ENCODE measurements at regions not wholly inside any gene's neighbourhood (a gene's known extent, or its start where the extent isn't known, plus 50 kb on each side); places are given as distances from the start of the nearest gene placed in this dataset.

DNA sequence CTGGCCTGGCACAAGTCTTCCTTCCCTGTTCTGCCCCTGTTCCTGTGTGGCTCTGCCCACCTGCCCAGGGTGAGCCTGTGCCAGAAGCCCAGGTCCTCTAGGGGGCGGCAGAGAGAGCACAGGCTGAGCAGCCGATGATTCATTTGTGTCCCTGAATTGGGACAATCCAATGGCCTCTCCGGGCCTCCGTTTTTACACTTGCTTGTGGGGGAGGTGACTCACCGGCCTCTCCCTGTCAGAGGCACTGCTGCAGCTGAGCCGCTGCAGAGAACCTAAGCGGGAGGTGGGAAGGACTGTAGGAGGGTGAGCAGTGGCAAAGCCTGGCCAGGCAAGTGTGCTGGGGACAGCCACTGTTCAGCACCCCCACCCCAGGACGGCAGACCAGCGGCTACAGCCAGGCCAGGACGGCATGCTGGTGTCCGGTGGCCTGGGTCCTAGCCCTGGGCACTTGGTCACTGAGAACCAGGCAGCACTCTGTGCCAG is 65.2 kb upstream of the LMO1 start (continued):
- peak; percentile 44; the same call in 1 of the 2 replicates for TF ChIP-seq ATF3 (IDR thresholded peaks at IDR 0.05; ENCODE audit: insufficient read depth, low read depth, low read length)
- TF ChIP-seq BRCA1 (IDR thresholded peaks at IDR 0.05; ENCODE audit: low read depth, low read length) = no peak
- peak; percentile 55 to 68 for TF ChIP-seq RAD21 (IDR thresholded peaks at IDR 0.05 in 1 of 2, conservative IDR thresholded peaks at IDR 0.05 in 1 of 2; ENCODE audit: low read depth in 2 of 2, low read length in 2 of 2)
- TF ChIP-seq CEBPB (IDR thresholded peaks at IDR 0.05; ENCODE audit: low read depth, low read length) = no peak
- TF ChIP-seq EGR1 (IDR thresholded peaks at IDR 0.05; ENCODE audit: borderline replicate concordance, low read depth, low read length) = 0 out of 2 replicates have a peak, but pooled peaks have one; percentile 42
- TF ChIP-seq GABPA (IDR thresholded peaks at IDR 0.05; ENCODE audit: borderline replicate concordance, insufficient read depth, low read length) = peak; percentile 68; the same call in 1 of the 2 replicates
- TF ChIP-seq YY1 (IDR thresholded peaks at IDR 0.05; ENCODE audit: low read depth, low read length) = peak; percentile 63; the same call in 1 of the 2 replicates
- TF ChIP-seq MAFK (IDR thresholded peaks at IDR 0.05; ENCODE audit: low read depth, low read length) = no peak
- peak; percentile 43; the same call in 1 of the 2 replicates for TF ChIP-seq JUN (IDR thresholded peaks at IDR 0.05; ENCODE audit: low read depth, low read length)
- TF ChIP-seq CBX8 (IDR thresholded peaks at IDR 0.05; ENCODE audit: borderline replicate concordance, low read depth, low read length) = no peak
- TF ChIP-seq RXRA (IDR thresholded peaks at IDR 0.05; ENCODE audit: insufficient read depth, low read depth, low read length) = no peak
- TF ChIP-seq SAP30 (IDR thresholded peaks at IDR 0.05; ENCODE audit: insufficient read depth, insufficient replicate concordance, low read length) = no peak
- peak; percentile 6; the same call in 1 of the 2 replicates for TF ChIP-seq CREB1 (IDR thresholded peaks at IDR 0.05)
- TF ChIP-seq BACH1 (IDR thresholded peaks at IDR 0.05; ENCODE audit: low read length) = no peak
- TF ChIP-seq, protein P1, sequence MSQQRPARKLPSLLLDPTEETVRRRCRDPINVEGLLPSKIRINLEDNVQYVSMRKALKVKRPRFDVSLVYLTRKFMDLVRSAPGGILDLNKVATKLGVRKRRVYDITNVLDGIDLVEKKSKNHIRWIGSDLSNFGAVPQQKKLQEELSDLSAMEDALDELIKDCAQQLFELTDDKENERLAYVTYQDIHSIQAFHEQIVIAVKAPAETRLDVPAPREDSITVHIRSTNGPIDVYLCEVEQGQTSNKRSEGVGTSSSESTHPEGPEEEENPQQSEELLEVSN (IDR thresholded peaks at IDR 0.05) = no peak
- TF ChIP-seq POLR2AphosphoS5 (IDR thresholded peaks at IDR 0.05; ENCODE audit: low read depth, low read length) = no peak
- no peak for TF ChIP-seq HDAC6 (IDR thresholded peaks at IDR 0.05; ENCODE audit: low read depth, low read length)
- TF ChIP-seq CHD1 (IDR thresholded peaks at IDR 0.05; ENCODE audit: low read depth, low read length) = no peak
- no peak for TF ChIP-seq BCL11A (IDR thresholded peaks at IDR 0.05; ENCODE audit: low read depth in 2 of 2, low read length in 2 of 2)
- TF ChIP-seq RBBP5 (IDR thresholded peaks at IDR 0.05; ENCODE audit: borderline replicate concordance, low read depth, low read length) = no peak
- TF ChIP-seq POLR2A (IDR thresholded peaks at IDR 0.05; ENCODE audit: control extremely low read depth in 1 of 2, low read depth in 2 of 2, low read length in 2 of 2) = no peak
- TF ChIP-seq CTCF (IDR thresholded peaks at IDR 0.05; ENCODE audit: control extremely low read depth in 1 of 3, insufficient read depth in 1 of 3, low read depth in 1 of 3, low read length in 3 of 3) = peak; percentile 80 to 92 (median 90)
- no peak for TF ChIP-seq SUZ12 (IDR thresholded peaks at IDR 0.05; ENCODE audit: low read length)

Data from H1 (cell line).